ENCODE measurements at regions not wholly inside any gene's neighbourhood (a gene's known extent, or its start where the extent isn't known, plus 50 kb on each side); places are given as distances from the start of the nearest gene placed in this dataset.

GRCh38 chr4:13024147-13025105 is 459.7 kb downstream of the RAB28 start:
- no peak for DNase-seq

GRCh38 chr4:13007802-13008470 is 476.2 kb downstream of the RAB28 start:
- no peak for DNase-seq

- DNase-seq = no peak
Measured at GRCh38 chr4:12993923-12994322, 490.2 kb downstream of the RAB28 start.

- no peak for DNase-seq
Measured at GRCh38 chr4:12987284-12987683, 496.9 kb downstream of the RAB28 start.

GRCh38 chr4:12979797-12980196 is 504.3 kb downstream of the RAB28 start:
- no peak for DNase-seq

- no peak for DNase-seq
Measured at GRCh38 chr4:12978310-12978709, 505.8 kb downstream of the RAB28 start.

GRCh38 chr4:12975511-12975910 is 508.6 kb downstream of the RAB28 start:
- DNase-seq = peak in 1 of 2 experiments; percentile 49

GRCh38 chr4:12973522-12973921 is 510.6 kb downstream of the RAB28 start:
- DNase-seq = no peak

GRCh38 chr4:12968345-12968744 is 515.8 kb downstream of the RAB28 start:
- no peak for DNase-seq

GRCh38 chr4:12966726-12967125 is 517.4 kb downstream of the RAB28 start:
- DNase-seq = no peak

GRCh38 chr4:12965334-12965733 is 518.8 kb downstream of the RAB28 start:
- DNase-seq = no peak

- DNase-seq = no peak
Measured at GRCh38 chr4:12963912-12964311, 520.2 kb downstream of the RAB28 start.

GRCh38 chr4:12963291-12963690 is 520.8 kb downstream of the RAB28 start:
- no peak for DNase-seq

GRCh38 chr4:12961713-12962112 is 522.4 kb downstream of the RAB28 start:
- no peak for DNase-seq

GRCh38 chr4:12958436-12958835 is 525.7 kb downstream of the RAB28 start:
- no peak for DNase-seq

- no peak for DNase-seq
Measured at GRCh38 chr4:12957108-12957507, 527.0 kb downstream of the RAB28 start.

- no peak for DNase-seq
Measured at GRCh38 chr4:12956026-12956425, 528.1 kb downstream of the RAB28 start.

GRCh38 chr4:12949719-12950490 is 534.2 kb downstream of the RAB28 start:
- DNase-seq = no peak

- DNase-seq = no peak
Measured at GRCh38 chr4:12943069-12943468, 541.1 kb downstream of the RAB28 start.

- DNase-seq = no peak
Measured at GRCh38 chr4:12933760-12934221, 550.3 kb downstream of the RAB28 start.

- DNase-seq = no peak
Measured at GRCh38 chr4:12932203-12932788, 551.8 kb downstream of the RAB28 start.

GRCh38 chr4:12929784-12930183 is 554.4 kb downstream of the RAB28 start:
- DNase-seq = no peak

- DNase-seq = no peak
Measured at GRCh38 chr4:12928751-12929150, 555.4 kb downstream of the RAB28 start.
